ENCODE measurements at regions not wholly inside any gene's neighbourhood (a gene's known extent, or its start where the extent isn't known, plus 50 kb on each side); places are given as distances from the start of the nearest gene placed in this dataset.

GRCh38 chr6:167553736-167554119 lies 228.8 kb downstream of the TTLL2 start:
- TF ChIP-seq CTCF (conservative IDR thresholded peaks at IDR 0.05) (no peak), ZFX (IDR thresholded peaks at IDR 0.05) (no peak)

All from C4-2B (cell line).